ENCODE measurements at regions not wholly inside any gene's neighbourhood (a gene's known extent, or its start where the extent isn't known, plus 50 kb on each side); places are given as distances from the start of the nearest gene placed in this dataset.
"Not testable (repeated sequence)": the region's sequence is repeated elsewhere in the genome, so short reads cannot be mapped to it uniquely, and the experiment has no call there.

- Histone ChIP-seq H3K4me1 (ENCODE audit: control insufficient read depth, insufficient read depth, low read length) (no peaks in the 10 kb centered on the region), H3K36me3 (ENCODE audit: control insufficient read depth, insufficient read depth, low read length) (no peaks in the 10 kb centered on the region), H3K27ac (ENCODE audit: insufficient read depth, low read depth, low read length, poor library complexity, severe bottlenecking) (no peak overlapping the region), H3K9me3 (ENCODE audit: control insufficient read depth, low read length) (no peaks in the 10 kb centered on the region), H3K4me3 (ENCODE audit: insufficient read depth, low read depth, low read length) (no peak overlapping the region), H3K27me3 (ENCODE audit: control insufficient read depth, insufficient read depth, low read length, poor library complexity, severe bottlenecking) (no peaks in the 10 kb centered on the region)
- 82 to 89% methylated on average over 3 of the region's 3 CpGs for WGBS, 2 experiments
Measured at GRCh38 chr2:16767789-16768476, 102.3 kb upstream of the CYRIA start.

- Histone ChIP-seq H3K27me3 (ENCODE audit: control insufficient read depth, insufficient read depth, low read length, poor library complexity, severe bottlenecking) (no peaks in the 10 kb centered on the region), H3K4me3 (ENCODE audit: insufficient read depth, low read depth, low read length) (no peak overlapping the region), H3K36me3 (ENCODE audit: control insufficient read depth, insufficient read depth, low read length) (no peaks in the 10 kb centered on the region), H3K9me3 (ENCODE audit: control insufficient read depth, low read length) (no peaks in the 10 kb centered on the region), H3K4me1 (ENCODE audit: control insufficient read depth, insufficient read depth, low read length) (no peaks in the 10 kb centered on the region), H3K27ac (ENCODE audit: insufficient read depth, low read depth, low read length, poor library complexity, severe bottlenecking) (no peak overlapping the region)
- 56 to 65% methylated on average over 6 of the region's 7 CpGs for WGBS, 2 experiments
Measured at GRCh38 chr2:16765356-16765755, 99.7 kb upstream of the CYRIA start.

GRCh38 chr2:16764487-16764886 lies 98.9 kb upstream of the CYRIA start:
- Histone ChIP-seq H3K4me3 (ENCODE audit: insufficient read depth, low read depth, low read length) (no peak overlapping the region), H3K27ac (ENCODE audit: insufficient read depth, low read depth, low read length, poor library complexity, severe bottlenecking) (no peak overlapping the region), H3K4me1 (ENCODE audit: control insufficient read depth, insufficient read depth, low read length) (no peaks in the 10 kb centered on the region), H3K36me3 (ENCODE audit: control insufficient read depth, insufficient read depth, low read length) (no peaks in the 10 kb centered on the region), H3K9me3 (ENCODE audit: control insufficient read depth, low read length) (no peaks in the 10 kb centered on the region), H3K27me3 (ENCODE audit: control insufficient read depth, insufficient read depth, low read length, poor library complexity, severe bottlenecking) (no peaks in the 10 kb centered on the region)
- WGBS, 2 experiments = 90 to 95% methylated on average over 1 to 2 of the region's 4 CpGs

GRCh38 chr2:16763493-16763899 lies 97.9 kb upstream of the CYRIA start:
- WGBS, 2 experiments = 77 to 80% methylated on average over 4 of the region's 4 CpGs
- no peak overlapping the region for H3K4me3 ChIP-seq (ENCODE audit: insufficient read depth, low read depth, low read length)
- no peaks in the 10 kb centered on the region for H3K36me3 ChIP-seq (ENCODE audit: control insufficient read depth, insufficient read depth, low read length)
- H3K27me3 ChIP-seq (ENCODE audit: control insufficient read depth, insufficient read depth, low read length, poor library complexity, severe bottlenecking) = no peaks in the 10 kb centered on the region
- H3K9me3 ChIP-seq (ENCODE audit: control insufficient read depth, low read length) = no peaks in the 10 kb centered on the region
- no peak overlapping the region for H3K27ac ChIP-seq (ENCODE audit: insufficient read depth, low read depth, low read length, poor library complexity, severe bottlenecking)
- no peaks in the 10 kb centered on the region for H3K4me1 ChIP-seq (ENCODE audit: control insufficient read depth, insufficient read depth, low read length)

GRCh38 chr2:16763056-16763455 lies 97.4 kb upstream of the CYRIA start:
- WGBS, 2 experiments = 87% methylated on average over 2 of the region's 2 CpGs
- Histone ChIP-seq H3K4me3 (ENCODE audit: insufficient read depth, low read depth, low read length) (no peak overlapping the region), H3K4me1 (ENCODE audit: control insufficient read depth, insufficient read depth, low read length) (no peaks in the 10 kb centered on the region), H3K36me3 (ENCODE audit: control insufficient read depth, insufficient read depth, low read length) (no peaks in the 10 kb centered on the region), H3K27ac (ENCODE audit: insufficient read depth, low read depth, low read length, poor library complexity, severe bottlenecking) (no peak overlapping the region), H3K9me3 (ENCODE audit: control insufficient read depth, low read length) (no peaks in the 10 kb centered on the region), H3K27me3 (ENCODE audit: control insufficient read depth, insufficient read depth, low read length, poor library complexity, severe bottlenecking) (no peaks in the 10 kb centered on the region)

GRCh38 chr2:16760426-16760825 lies 94.8 kb upstream of the CYRIA start:
- no peaks in the 10 kb centered on the region for H3K36me3 ChIP-seq (ENCODE audit: control insufficient read depth, insufficient read depth, low read length)
- WGBS, 2 experiments = 89 to 90% methylated on average over 3 of the region's 3 CpGs
- H3K27me3 ChIP-seq (ENCODE audit: control insufficient read depth, insufficient read depth, low read length, poor library complexity, severe bottlenecking) = no peaks in the 10 kb centered on the region
- H3K4me3 ChIP-seq (ENCODE audit: insufficient read depth, low read depth, low read length) = no peak overlapping the region
- H3K9me3 ChIP-seq (ENCODE audit: control insufficient read depth, low read length) = no peaks in the 10 kb centered on the region
- no peak overlapping the region for H3K27ac ChIP-seq (ENCODE audit: insufficient read depth, low read depth, low read length, poor library complexity, severe bottlenecking)
- H3K4me1 ChIP-seq (ENCODE audit: control insufficient read depth, insufficient read depth, low read length) = no peaks in the 10 kb centered on the region

GRCh38 chr2:16756831-16757644 lies 91.4 kb upstream of the CYRIA start:
- H3K27ac ChIP-seq (ENCODE audit: insufficient read depth, low read depth, low read length, poor library complexity, severe bottlenecking) = no peak overlapping the region
- no peaks in the 10 kb centered on the region for H3K9me3 ChIP-seq (ENCODE audit: control insufficient read depth, low read length)
- H3K36me3 ChIP-seq (ENCODE audit: control insufficient read depth, insufficient read depth, low read length) = no peaks in the 10 kb centered on the region
- no peaks in the 10 kb centered on the region for H3K27me3 ChIP-seq (ENCODE audit: control insufficient read depth, insufficient read depth, low read length, poor library complexity, severe bottlenecking)
- 54 to 57% methylated on average over 20 to 21 of the region's 21 CpGs for WGBS, 2 experiments
- no peaks in the 10 kb centered on the region for H3K4me1 ChIP-seq (ENCODE audit: control insufficient read depth, insufficient read depth, low read length)
- no peak overlapping the region for H3K4me3 ChIP-seq (ENCODE audit: insufficient read depth, low read depth, low read length)

GRCh38 chr2:16755442-16755841 lies 89.8 kb upstream of the CYRIA start:
- Histone ChIP-seq H3K4me1 (ENCODE audit: control insufficient read depth, insufficient read depth, low read length) (no peaks in the 10 kb centered on the region), H3K27ac (ENCODE audit: insufficient read depth, low read depth, low read length, poor library complexity, severe bottlenecking) (no peak overlapping the region)
- WGBS, 2 experiments = 93% methylated on average over 9 of the region's 9 CpGs

GRCh38 chr2:16753025-16753424 lies 87.4 kb upstream of the CYRIA start:
- not testable (repeated sequence) for H3K9me3 ChIP-seq (ENCODE audit: control insufficient read depth, low read length); H3K27me3 ChIP-seq (ENCODE audit: control insufficient read depth, insufficient read depth, low read length, poor library complexity, severe bottlenecking); H3K27ac ChIP-seq (ENCODE audit: insufficient read depth, low read depth, low read length, poor library complexity, severe bottlenecking); H3K4me3 ChIP-seq (ENCODE audit: insufficient read depth, low read depth, low read length); H3K4me1 ChIP-seq (ENCODE audit: control insufficient read depth, insufficient read depth, low read length); H3K36me3 ChIP-seq (ENCODE audit: control insufficient read depth, insufficient read depth, low read length)
- WGBS, 2 experiments = 75 to 80% methylated on average over 1 of the region's 1 CpG

More at GRCh38 chr2:16755442-16755841, 89.8 kb upstream of the CYRIA start:
- H3K36me3 ChIP-seq (ENCODE audit: control insufficient read depth, insufficient read depth, low read length) = no peaks in the 10 kb centered on the region
- no peak overlapping the region for H3K4me3 ChIP-seq (ENCODE audit: insufficient read depth, low read depth, low read length)
- no peaks in the 10 kb centered on the region for H3K27me3 ChIP-seq (ENCODE audit: control insufficient read depth, insufficient read depth, low read length, poor library complexity, severe bottlenecking)
- H3K9me3 ChIP-seq (ENCODE audit: control insufficient read depth, low read length) = no peaks in the 10 kb centered on the region

- WGBS, 2 experiments = 88 to 89% methylated on average over 1 of the region's 1 CpG
- H3K4me3 ChIP-seq (ENCODE audit: insufficient read depth, low read depth, low read length); H3K9me3 ChIP-seq (ENCODE audit: control insufficient read depth, low read length); H3K4me1 ChIP-seq (ENCODE audit: control insufficient read depth, insufficient read depth, low read length); H3K27me3 ChIP-seq (ENCODE audit: control insufficient read depth, insufficient read depth, low read length, poor library complexity, severe bottlenecking); H3K36me3 ChIP-seq (ENCODE audit: control insufficient read depth, insufficient read depth, low read length); H3K27ac ChIP-seq (ENCODE audit: insufficient read depth, low read depth, low read length, poor library complexity, severe bottlenecking): not testable (repeated sequence)
Measured at GRCh38 chr2:16750925-16751214, 85.2 kb upstream of the CYRIA start.

Measured in ectodermal cell (in vitro differentiated cells).